ENCODE measurements at regions not wholly inside any gene's neighbourhood (a gene's known extent, or its start where the extent isn't known, plus 50 kb on each side); places are given as distances from the start of the nearest gene placed in this dataset.

DNA sequence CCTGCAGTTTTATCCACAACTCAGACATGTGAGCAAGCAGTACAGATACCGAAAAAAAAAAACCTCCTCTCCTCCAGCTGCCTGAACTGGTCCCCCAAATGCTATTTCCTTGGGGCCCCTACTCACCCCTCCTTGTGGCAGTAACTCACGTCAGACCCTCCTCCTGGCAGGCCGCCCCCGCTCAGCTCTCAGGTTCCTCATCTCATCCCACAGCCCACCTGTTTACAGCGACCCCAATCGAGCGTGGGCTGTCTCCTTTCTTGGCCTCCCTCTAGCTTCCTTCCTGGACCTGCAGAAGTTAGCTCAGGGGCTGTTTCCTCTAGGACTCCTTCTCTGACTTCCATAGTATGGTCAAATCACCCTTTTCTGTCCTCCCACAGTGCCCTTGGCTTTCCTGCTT lies 455.3 kb downstream of the BCL11B start:
- Mint-ChIP-seq H3K4me3 (ENCODE audit: unreplicated experiment) (no peak overlapping the region), H3K4me1 (ENCODE audit: low read depth, unreplicated experiment) (no peaks in the 10 kb centered on the region), H3K36me3 (ENCODE audit: insufficient read depth, unreplicated experiment) (no peaks in the 10 kb centered on the region), H3K9me3 (ENCODE audit: unreplicated experiment) (no peaks in the 10 kb centered on the region), H3K27ac (ENCODE audit: unreplicated experiment) (no peak overlapping the region), H3K27me3 (ENCODE audit: insufficient read depth, unreplicated experiment) (peaks cover 10% of the 10 kb centered on the region)
- intact Hi-C loops (cut with micrococcal nuclease; ENCODE audit: unreplicated experiment), result no loop called here
- Histone ChIP-seq H3K4me1 (no peaks in the 10 kb centered on the region), H3K4me3 (ENCODE audit: low read depth, low read length) (no peak overlapping the region), H3K27me3 (replicated peaks; ENCODE audit: control insufficient read depth, insufficient read depth, low read length) (no peaks in the 10 kb centered on the region), H3K36me3 (ENCODE audit: control insufficient read depth, insufficient read depth, low read length) (no peaks in the 10 kb centered on the region), H3K9me3 (no peaks in the 10 kb centered on the region)
- no TSS peak for BruUV-seq (replicated peaks)
- TF ChIP-seq, protein P1, sequence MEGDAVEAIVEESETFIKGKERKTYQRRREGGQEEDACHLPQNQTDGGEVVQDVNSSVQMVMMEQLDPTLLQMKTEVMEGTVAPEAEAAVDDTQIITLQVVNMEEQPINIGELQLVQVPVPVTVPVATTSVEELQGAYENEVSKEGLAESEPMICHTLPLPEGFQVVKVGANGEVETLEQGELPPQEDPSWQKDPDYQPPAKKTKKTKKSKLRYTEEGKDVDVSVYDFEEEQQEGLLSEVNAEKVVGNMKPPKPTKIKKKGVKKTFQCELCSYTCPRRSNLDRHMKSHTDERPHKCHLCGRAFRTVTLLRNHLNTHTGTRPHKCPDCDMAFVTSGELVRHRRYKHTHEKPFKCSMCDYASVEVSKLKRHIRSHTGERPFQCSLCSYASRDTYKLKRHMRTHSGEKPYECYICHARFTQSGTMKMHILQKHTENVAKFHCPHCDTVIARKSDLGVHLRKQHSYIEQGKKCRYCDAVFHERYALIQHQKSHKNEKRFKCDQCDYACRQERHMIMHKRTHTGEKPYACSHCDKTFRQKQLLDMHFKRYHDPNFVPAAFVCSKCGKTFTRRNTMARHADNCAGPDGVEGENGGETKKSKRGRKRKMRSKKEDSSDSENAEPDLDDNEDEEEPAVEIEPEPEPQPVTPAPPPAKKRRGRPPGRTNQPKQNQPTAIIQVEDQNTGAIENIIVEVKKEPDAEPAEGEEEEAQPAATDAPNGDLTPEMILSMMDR (IDR thresholded peaks at IDR 0.05; ENCODE audit: insufficient read depth in 1 of 2, low read depth in 1 of 2, low read length in 1 of 2, severe bottlenecking in 1 of 2, unreplicated experiment in 1 of 2), result no peak
- ChIA-PET CTCF (no interaction called here), POLR2A (no interaction called here)
- no peak for DNase-seq

DNA sequence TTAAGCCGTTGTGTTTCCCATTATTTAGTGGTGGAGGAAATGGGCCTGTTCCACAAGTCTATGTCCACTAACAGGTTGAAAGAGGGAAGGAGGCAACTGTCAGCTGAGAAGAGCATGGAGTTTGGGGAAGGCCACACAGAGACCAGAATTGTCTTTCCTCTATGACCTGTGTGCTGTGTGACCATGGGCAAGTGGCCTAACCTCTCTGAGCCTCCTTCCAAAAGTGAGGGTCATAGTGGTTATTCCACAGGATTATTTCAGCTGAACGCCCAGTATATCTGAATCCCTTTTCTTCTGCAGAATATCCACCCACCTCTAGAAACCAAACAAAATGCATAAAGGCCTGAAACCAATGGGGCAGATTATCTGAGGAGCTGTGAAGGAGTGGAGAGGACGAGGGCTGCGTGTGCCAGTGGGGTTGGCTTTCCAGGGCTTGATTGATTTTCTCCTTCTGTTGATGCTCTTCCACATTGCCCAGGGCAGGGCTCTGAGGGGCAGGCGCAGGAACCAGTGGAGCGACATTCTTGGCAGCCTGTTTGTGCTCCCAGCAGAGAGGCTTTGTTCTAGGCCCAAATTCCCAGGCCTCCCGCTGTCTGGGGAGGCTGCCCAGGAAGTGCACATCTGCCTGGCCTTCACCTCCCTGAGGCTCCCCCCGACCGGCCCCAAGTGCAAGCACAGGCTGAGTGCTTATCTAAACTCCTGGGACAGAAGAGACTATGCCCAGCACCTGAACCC lies 452.7 kb downstream of the BCL11B start:
- H3K4me3 ChIP-seq (ENCODE audit: low read depth, low read length), result no peak overlapping the region
- Mint-ChIP-seq H3K4me3 (ENCODE audit: unreplicated experiment) (no peak overlapping the region), H3K27ac (ENCODE audit: unreplicated experiment) (no peak overlapping the region), H3K27me3 (ENCODE audit: insufficient read depth, unreplicated experiment) (peaks cover 8% of the 10 kb centered on the region), H3K9me3 (ENCODE audit: unreplicated experiment) (no peaks in the 10 kb centered on the region), H3K4me1 (ENCODE audit: low read depth, unreplicated experiment) (no peaks in the 10 kb centered on the region), H3K36me3 (ENCODE audit: insufficient read depth, unreplicated experiment) (no peaks in the 10 kb centered on the region)
- TF ChIP-seq, protein P1 (IDR thresholded peaks at IDR 0.05; ENCODE audit: insufficient read depth in 1 of 2, low read depth in 1 of 2, low read length in 1 of 2, severe bottlenecking in 1 of 2, unreplicated experiment in 1 of 2), result no peak
- no peaks in the 10 kb centered on the region for H3K4me1 ChIP-seq
- H3K9me3 ChIP-seq, result no peaks in the 10 kb centered on the region
- intact Hi-C loops (cut with micrococcal nuclease; ENCODE audit: unreplicated experiment), result no loop called here
- H3K27me3 ChIP-seq (replicated peaks; ENCODE audit: control insufficient read depth, insufficient read depth, low read length), result no peaks in the 10 kb centered on the region
- DNase-seq, result peak; percentile 21 to 57
- no peaks in the 10 kb centered on the region for H3K36me3 ChIP-seq (ENCODE audit: control insufficient read depth, insufficient read depth, low read length)
- ChIA-PET CTCF (no interaction called here), POLR2A (no interaction called here)
- BruUV-seq (replicated peaks), result no TSS peak

DNA sequence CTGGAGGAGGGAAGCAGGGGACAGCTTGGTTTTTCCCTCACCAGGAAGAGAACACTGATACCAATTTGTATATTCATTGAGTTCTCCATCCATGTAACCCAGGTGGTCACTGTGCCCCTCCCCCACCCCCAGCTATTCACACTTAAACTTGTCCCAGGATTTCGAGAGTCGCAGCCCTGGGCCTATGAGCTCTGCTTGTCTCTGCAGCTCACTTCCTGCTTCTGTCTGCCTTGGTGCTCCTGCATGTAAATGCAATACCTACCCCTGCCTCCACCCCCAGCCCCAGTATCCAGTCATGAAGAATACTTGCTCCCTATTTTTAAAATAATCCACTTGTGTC lies 452.2 kb downstream of the BCL11B start:
- CTCF ChIA-PET, result no interaction called here

More for the DNA sequence above, 452.2 kb downstream of the BCL11B start:
- H3K36me3 Mint-ChIP-seq (ENCODE audit: insufficient read depth, unreplicated experiment), result no peaks in the 10 kb centered on the region
- H3K4me1 ChIP-seq, result no peaks in the 10 kb centered on the region
- POLR2A ChIA-PET, result no interaction called here
- H3K27ac Mint-ChIP-seq (ENCODE audit: unreplicated experiment), result no peak overlapping the region
- intact Hi-C loops (cut with micrococcal nuclease; ENCODE audit: unreplicated experiment), result no loop called here
- H3K4me3 Mint-ChIP-seq (ENCODE audit: unreplicated experiment), result no peak overlapping the region
- no peak overlapping the region for H3K4me3 ChIP-seq (ENCODE audit: low read depth, low read length)
- no peak for DNase-seq
- no peaks in the 10 kb centered on the region for H3K36me3 ChIP-seq (ENCODE audit: control insufficient read depth, insufficient read depth, low read length)
- no peaks in the 10 kb centered on the region for H3K9me3 Mint-ChIP-seq (ENCODE audit: unreplicated experiment)
- H3K4me1 Mint-ChIP-seq (ENCODE audit: low read depth, unreplicated experiment), result no peaks in the 10 kb centered on the region
- peaks cover 8% of the 10 kb centered on the region for H3K27me3 Mint-ChIP-seq (ENCODE audit: insufficient read depth, unreplicated experiment)
- TF ChIP-seq, protein P1 (IDR thresholded peaks at IDR 0.05; ENCODE audit: insufficient read depth in 1 of 2, low read depth in 1 of 2, low read length in 1 of 2, severe bottlenecking in 1 of 2, unreplicated experiment in 1 of 2), result no peak
- H3K9me3 ChIP-seq, result no peaks in the 10 kb centered on the region
- BruUV-seq (replicated peaks), result no TSS peak
- H3K27me3 ChIP-seq (replicated peaks; ENCODE audit: control insufficient read depth, insufficient read depth, low read length), result no peaks in the 10 kb centered on the region

All from Caco-2 (cell line).